HG02798 (cell line): ENCODE measurements at regions not wholly inside any gene's neighbourhood (a gene's known extent, or its start where the extent isn't known, plus 50 kb on each side); places are given as distances from the start of the nearest gene placed in this dataset.
"Not testable (repeated sequence)": the region's sequence is repeated elsewhere in the genome, so short reads cannot be mapped to it uniquely, and the experiment has no call there.

Experiments
- ATAC-seq: cut with Tn5 transposase; IDR thresholded peaks from one replicate; pipeline ENCODE4 v1.9.1; 2021; ENCODE audit warnings: mild to moderate bottlenecking; ENCODE audit not compliant: unreplicated experiment, poor library complexity

DNA sequence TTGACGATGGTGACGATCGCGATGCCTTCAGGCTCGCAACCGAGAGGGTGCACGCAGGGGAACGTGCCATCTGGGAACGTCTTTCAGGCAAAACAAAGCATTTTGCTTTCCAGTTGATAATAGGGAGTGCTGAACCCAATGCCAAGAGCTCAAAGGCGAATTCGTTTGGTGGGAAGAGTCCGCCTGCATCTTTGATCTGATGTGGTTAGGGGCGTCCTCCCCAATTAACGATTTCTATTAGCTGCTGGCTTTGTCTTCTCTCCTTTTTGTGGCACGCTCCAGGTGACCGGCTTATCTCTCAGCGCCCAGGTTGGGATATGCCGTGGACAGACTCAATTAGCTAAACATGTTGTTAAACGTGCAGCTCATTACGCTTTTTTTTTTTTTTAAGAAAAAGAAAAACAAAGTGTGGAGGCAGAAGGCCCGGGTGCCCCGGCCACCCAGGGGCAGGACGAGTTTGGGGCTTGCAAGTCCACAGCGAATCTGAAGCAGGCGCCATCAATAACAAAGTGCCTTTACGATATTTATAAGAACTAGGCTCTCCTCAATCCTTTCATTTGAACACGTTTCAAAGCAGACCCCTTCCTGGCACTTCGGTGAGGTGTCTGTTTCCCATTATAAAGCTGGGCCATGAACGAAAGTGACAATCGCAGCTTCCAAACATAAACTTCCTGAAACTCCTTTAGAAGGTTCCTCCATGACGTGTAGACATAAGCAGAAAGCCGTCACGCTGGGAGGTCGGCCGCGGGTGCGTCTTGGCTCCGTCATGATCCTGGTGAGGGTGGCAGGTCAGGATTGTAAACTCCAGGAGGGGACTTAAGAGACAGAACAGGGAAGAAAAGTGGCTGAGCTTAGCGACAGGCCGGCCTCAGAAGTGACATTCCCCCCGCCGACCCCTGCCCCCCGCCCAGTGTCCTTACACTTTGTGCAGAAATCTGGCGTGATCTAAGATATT, 155.3 kb downstream of the LAT start:
- ATAC-seq = not testable (repeated sequence)

DNA sequence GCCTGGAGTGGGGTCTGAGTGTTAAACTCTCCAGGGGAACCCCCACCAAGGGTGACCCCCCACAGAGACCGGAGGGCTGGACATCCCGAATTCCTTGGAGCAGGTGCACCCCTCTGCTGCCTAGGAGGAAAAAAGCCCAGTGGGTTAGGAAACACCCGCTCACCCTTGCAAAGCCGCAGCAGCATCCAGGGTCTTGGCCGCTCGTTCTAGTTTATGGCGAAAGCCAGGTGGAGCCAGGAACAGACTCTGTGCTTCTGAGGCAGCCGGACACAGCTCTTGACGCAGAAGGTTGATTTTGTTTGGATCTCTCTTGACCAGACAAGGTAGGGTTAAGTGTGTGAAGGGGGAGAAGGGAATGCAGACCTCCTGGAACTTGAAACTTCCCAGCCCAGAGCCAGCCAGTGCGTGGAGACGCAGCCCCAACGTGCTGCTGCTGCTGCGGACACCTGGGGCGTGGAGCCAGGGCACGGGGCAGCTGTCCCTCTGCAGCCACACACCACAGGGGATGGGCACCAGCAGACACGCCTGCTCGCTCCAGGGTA, 154.5 kb downstream of the LAT start:
- ATAC-seq = no peak

DNA sequence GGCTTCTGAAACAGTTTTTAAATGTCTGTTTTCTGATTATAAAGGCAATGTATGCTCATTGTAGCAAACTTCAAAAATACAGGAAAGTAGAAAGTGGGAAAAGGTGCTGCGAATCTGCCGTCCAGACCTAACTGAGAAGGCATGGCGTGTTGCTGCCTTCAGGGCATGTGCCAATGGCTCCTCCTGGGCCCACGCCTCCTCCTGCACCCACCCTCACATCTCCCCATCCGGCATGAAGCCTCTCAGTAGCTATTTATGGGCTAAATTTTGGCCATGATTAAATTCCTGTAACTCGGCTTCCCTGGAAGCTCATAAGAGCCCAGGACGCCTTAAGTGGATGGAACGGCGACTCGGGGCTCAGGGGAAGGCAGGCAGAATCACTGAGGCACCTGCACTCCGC, 153.8 kb downstream of the LAT start:
- not testable (repeated sequence) for ATAC-seq

DNA sequence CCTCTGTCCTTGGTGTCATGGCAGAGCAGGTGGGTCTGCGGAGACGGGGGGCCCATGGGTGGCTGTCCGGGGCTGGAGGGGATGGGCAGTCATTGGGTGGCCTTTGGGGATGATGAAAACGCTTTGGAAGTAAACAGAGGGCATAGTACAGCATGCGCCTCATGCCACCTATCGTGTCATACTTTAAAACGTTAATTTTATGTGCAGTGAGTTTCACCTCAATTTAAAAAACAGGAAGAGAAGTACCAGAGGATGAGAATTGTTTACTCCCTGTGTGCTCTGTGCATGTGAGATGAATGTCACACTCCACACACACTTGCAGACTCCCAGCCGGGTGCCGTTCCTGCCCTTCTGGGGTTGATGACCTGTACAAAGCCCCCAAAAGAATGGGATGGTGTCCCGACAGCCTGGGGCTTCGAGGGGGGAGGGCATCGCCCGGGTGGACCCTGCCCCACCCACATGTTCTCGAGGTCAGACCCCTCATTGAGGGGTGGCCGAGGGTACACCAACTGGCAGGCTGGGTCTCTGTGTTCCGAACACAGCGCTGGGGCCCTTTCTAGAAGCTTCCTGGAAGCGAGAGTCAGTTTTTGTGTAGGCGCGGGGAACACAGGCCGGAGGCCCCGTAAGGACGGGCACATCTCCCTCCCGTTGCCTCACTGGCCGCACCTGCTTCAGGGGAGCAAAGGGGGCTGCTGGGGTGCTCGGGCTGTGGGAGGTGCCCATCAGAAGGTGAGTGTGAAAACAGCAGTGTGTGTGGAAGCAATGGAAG, 153.2 kb downstream of the LAT start:
- ATAC-seq = not testable (repeated sequence)

DNA sequence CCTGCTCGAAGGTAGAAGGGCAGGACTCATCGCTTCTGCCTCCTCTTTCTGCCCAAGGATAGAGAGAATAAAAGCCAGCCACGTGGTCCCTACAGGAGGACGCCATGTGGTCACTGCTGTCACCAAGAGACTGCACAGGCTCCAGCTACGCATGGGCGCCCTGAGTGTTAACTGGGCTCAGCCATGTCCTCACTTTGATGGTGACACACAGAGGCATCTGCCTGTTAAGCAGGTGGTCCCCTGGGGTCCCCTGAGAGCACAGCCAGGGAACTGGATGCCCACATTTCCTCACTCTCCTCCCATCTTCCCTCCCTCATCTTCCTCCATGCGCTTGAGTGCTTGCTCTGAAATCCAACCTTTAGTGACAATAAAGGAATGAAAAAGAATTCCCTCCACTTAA, 152.6 kb downstream of the LAT start:
- not testable (repeated sequence) for ATAC-seq

DNA sequence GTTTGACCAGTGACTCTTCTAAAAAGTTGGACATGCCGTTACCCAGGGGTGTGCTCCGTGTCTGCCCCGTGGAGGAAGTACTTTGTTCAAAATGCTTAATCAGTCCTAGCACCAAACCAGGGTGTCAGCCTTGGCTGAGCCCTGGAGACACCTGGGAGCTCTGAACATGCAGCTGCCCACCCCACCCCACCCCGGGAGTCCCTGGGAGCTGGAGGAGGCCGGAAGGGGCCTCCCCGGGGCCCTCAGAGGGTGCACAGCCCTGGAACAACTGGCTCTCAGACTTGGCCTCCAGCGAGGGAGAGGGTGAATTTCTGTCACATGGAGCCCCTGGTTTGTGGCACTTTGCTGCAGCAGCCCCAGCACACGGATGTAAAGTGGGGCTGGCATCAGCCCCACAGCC, 152.1 kb downstream of the LAT start:
- ATAC-seq = not testable (repeated sequence)

DNA sequence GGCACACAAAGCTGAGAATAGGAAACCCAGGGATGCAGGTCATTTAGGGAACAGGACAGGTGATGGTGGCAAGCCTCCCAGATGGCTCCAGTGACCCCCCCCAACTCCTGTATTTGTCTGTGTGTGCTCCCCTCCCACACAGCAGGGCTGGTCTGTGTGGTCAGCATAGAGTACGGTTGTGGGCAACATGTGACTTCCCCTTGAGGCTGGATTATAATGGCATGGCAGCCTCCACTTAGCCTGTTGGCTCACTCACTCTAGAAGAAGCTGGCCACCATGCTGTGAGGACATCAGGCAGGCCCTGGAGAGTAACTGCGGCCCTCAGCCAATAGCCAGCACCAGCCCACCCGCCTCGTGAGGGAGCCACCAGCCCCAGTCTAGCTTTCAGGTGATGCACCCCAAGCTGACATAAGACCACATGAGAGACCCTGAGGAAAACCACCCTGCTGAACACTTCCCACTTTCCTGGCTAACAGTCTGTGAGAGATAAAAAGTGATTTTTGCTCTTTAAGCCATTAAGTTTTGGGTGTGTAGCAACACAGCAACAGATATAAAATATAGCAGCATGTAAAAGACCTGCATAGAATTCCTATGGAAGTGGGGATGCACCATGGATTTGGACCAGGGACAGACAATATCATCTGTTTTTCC, 151.3 kb downstream of the LAT start:
- not testable (repeated sequence) for ATAC-seq

DNA sequence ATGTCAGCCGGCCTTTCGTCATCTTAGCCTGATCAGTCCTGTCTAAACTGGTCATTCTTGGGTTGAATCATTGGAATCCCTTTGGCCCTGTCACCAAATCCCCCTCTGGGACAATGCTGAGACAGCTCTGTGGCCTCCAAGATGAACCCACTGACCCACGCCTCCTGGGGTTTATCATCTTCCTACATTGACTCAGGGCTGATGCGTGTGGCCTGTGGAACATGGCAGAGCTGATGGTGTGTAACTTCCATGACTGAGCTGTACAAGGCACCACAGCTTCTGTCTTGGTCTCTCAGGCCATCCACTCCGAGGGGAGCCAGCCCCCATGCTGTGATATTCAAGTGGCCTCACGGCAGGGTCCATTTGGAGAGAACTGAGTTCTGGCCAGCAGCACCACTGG, 150.2 kb downstream of the LAT start:
- ATAC-seq = not testable (repeated sequence)

DNA sequence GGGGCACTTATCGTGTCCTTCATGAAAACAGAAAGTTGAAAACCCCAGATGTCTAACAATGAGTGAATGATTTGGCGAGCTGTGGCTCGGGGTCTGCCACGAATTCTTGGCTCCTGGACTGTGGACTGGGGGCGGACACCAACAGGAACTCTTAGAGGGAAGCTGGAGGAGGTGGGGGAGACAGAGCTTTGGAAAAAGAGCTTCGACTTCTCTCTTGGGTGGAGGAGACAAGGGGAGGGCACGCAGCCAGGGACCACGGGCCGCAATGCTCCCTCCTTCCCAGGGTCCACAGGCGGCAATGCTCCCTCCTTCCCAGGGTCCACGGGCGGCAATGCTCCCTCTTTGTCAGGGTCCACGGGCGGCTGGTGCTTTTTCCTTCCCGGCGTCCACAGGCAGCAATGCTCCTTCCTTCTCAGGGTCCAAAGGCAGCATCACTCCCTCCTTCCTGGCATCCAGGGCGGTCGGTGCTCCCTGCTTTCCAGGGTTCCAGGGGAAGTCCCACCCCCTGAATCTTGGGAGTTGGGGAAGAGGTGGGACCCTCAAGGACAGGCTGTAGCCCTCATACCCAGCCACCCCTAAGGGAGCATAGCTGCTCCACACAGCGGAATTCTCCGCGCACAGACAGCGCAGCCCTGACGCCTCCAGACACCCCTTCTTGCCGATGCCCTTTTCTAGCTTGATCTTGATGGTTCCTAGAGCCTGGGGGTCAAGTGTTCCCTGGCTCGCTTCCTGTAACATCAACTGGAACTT, 149.0 kb downstream of the LAT start:
- not testable (repeated sequence) for ATAC-seq

DNA sequence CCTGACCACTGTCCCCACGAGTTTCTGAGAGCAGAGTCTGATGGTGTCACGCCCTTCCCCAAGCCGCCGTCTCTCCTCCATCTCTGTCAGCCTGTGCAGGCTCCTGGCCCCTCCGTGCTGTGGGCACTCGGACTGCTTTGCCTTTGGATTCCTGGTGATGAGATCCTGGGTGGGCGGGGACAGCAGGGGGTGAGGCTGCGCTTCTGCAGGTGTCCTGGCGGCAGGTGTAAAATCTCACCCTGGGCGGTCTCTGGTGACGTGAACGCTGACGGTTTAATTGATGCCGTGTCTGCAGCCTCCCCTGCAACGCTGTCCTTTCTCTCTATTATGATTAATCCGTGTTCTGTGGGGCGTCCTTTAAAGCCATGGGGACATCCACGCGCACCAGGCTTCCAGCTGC, 148.0 kb downstream of the LAT start:
- not testable (repeated sequence) for ATAC-seq

DNA sequence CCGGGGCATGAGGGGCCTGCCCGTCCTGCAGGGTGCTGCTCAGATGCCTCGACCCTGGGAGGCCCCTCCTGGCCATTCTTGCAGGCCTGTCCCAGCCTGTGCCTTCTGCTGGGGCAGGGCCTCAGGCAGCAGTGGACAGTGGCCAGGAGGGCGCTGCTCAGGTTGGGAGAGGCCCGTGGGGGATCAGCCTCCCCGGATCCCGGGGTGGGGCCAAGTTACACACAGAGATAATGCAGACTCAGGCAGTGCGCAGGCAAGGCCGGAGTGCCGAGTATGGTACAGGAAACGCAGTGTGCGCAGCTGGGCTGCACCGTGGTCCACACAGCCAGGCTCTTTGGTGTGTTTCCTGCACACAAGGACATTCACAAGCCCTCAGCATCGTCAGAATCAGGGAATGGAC, 147.6 kb downstream of the LAT start:
- not testable (repeated sequence) for ATAC-seq

DNA sequence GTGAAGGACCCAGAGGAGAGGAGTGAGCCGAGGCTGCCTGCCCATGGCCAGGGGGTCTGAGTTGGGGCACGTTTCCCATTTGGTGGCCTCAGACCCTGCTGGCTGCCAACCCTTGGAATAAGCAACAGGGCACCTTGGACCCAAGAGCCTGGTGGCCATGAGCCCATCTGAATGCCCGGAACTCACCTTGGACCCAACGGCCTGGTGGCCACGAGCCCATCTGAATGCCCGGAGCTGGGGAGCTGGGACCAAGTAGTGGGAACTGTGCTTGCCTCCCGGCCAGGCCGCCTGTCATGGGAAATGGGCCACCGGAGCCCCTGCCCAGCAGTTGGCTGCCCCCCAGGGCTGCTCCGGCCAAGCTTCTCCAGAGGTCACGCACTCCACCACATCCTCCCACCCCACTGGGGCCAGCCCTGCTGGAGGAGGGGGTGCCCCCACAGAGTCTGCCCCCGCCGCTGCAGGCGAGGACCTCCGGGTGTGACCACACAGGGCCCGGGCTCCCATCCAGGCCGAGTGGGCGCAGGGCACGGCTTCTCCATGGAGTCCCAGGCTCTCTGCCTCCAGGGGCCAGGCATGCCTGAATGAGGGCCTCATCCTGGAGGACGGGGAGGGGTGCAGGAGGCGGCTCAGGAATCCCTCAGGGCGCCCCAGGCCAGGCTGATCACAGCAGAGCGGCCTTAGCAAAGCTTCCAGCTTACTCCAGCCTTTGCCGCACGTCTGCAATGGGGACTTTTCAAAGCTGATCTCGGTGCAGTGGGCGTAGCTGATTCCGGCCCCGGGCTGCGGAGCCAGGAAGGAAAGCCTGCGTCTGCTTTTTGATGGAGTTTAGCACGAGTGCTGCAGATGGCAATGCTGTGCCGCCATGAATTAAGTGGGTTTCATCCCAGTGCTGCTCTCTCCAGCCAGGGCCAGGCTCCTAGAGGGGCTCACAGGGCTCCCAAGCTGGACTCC, 146.3 kb downstream of the LAT start:
- ATAC-seq = not testable (repeated sequence)

DNA sequence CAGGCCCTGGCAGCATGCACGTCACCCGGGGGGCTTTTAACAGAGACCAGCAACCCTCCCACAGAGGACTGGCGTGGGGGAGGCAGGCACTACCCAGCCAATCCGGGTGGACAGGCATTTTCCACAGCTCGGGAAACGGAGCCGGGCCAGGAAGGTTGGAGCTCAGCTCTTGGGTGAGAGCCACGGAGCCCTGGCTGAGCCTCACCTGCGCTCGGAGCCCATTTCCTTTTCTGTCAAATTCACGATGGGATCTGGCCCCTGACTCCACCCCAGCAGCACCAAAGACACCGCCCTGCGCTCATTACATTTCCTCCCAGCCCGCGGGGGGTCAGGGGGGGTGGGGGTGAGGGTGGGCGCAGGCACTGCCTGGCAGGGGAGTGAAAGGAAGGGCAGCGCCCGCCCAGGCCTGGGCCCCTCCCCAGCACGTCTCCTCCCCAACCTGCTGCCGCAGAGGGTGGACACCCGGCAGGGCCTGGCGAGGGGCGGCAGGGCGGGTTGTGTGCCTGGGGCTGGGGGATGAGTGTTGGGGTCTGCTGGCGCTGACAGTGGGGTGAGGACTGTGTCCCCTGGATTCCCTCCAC, 145.4 kb downstream of the LAT start:
- not testable (repeated sequence) for ATAC-seq

DNA sequence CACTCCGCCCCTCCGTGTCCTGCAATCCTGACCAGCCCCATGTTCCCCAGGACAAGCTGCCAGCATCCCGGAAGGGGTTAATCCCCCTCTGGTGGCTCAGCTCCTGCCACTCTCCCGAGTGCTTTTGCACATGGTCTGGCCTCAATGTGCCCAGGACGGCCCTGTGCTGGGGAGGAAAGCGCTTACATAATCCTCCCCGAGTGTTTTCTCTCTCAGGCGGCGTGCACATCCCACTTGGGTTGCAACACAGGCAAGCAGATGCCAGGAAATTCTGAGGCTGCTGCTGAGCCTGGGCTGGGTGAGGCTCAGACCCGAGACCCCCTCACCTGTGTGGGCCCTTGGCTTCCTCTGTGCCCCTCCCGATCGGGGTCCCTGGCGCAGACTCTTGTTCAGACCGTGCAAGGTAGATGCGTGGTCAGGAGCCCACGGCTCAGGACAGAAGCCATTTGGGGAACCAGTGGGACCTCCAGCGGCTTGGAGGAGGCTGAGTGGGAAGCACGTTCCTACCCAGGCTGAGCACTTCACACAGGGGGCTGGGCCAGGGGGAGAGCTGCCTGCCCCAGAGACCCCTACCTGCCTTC, 144.7 kb downstream of the LAT start:
- not testable (repeated sequence) for ATAC-seq

DNA sequence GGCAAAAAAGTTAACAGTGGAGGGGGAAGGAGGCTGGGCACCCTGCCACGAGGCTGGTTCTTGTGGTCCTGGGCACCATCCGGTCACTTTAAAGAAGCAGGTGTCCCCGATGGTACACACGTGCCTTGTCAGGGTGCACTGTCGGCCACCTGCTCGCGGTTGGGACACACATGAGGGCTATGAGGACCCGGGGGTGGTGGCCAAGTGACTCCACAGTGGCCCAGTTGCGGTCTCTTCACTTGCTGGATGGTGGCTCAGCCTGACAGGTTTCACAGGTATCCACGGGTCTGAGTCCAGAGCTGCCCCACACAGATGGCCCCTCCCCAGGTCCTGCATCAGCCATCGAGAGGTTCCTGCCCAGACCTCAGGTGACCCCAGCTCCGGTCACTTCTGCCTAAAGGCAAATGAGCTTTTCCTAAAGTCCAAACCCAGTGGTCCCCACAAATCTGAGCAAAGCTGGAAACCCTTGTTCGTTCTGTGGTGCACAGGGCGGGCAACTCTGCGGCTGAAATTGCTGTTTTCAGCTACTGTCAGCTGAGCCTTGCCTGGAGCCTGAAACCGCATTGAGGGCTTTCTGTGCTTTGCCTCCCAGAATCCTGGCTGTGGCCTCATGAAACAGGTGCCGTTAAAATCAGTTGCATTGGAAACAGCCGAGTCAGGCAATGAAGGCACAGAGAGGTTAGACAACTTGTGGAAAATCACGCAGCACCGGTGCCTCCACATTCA, 144.0 kb downstream of the LAT start:
- not testable (repeated sequence) for ATAC-seq

DNA sequence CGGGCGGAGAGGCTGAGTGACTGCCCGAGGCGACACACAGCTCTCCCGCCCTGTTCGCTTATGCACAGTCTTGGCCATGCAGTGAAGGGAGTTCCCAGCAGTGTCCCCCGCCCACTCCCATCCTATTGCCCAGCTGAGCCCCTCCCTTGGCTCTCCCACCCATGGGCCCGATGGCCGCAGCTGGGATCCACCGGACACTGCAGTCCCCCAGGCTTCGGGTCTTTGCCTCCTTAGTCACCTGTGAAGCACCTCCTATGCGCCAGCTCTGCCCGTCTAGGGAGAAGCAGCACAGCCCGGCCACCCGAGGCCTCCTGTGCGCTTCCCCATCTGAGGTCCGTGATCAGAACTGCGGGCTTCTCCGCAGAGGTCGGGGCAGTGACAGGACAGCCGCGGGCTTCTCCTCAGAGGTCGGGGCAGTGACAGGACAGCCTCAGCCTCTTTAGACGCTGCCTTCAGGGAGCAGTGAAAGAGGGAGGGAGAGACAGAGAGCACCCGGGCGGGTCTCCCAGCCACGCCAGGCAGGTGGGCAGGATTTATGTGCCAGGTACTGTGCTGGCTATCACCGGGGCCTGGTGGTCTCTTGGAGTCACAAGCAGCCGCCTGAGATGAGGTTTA, 143.1 kb downstream of the LAT start:
- not testable (repeated sequence) for ATAC-seq

DNA sequence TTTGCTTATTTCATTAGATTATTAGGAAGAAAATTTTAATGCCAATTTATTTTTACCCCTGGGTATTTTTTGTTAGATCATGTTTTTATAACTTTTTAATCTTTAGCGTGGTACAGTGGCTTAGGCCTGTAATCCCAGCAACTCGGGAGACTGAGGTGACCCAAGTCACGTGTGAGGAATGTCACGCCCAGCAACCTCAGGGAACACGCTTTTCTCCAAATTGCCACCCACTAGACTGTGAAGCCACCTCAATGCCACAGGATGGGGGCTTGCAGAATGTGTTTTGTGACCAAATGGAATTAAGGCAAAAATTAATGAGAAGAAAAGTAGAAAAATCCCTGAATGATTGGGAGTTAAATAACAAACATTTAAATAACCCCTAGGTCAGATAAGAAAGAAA, 141.8 kb downstream of the LAT start:
- no peak for ATAC-seq
